GM19328 (cell line): ENCODE measurements at regions not wholly inside any gene's neighbourhood (a gene's known extent, or its start where the extent isn't known, plus 50 kb on each side); places are given as distances from the start of the nearest gene placed in this dataset.

Experiments
- ATAC-seq: cut with Tn5 transposase; IDR thresholded peaks from one replicate; pipeline ENCODE4 v1.9.1; 2021; ENCODE audit warnings: mild to moderate bottlenecking, moderate library complexity; ENCODE audit not compliant: unreplicated experiment

DNA sequence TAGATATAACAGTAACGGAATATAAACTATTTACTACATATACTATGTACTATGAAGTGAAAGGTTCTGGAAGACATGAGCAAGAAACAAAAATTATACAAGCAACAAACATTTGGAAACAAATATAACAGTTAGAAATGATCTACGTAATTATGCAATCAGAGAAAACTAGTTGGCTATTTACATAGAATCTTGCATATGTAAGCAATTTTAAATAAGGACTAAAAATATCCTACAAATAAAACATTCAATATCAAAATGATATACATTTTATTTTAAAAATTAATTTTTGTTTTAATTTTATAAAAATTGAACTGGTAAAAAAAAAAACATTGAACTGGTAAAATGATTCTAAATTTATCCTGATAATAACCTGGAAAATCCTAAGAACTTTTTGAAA is 642.5 kb upstream of the PCDH10 start:
- ATAC-seq: no peak

DNA sequence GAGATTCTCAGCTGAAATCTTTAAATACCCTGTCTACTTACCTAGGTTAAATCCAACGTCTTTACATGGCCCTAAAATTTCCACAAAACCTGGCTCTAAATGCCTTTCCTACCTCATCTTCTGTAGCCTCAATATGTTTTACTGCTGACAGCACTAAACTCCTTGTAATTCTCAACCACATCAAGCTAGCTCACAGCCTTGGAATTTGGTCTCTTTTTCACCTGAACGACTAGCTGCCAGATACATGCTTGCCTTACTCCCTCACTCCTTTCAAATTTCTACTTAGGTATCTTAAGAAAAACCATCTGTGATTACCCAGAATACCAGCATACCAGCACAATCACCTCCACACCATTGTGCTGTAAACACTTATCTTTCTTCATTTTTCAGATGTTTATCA is 635.6 kb upstream of the PCDH10 start:
- no peak for ATAC-seq

GRCh38 chr4:132526652-132527051 is 622.4 kb upstream of the PCDH10 start:
- ATAC-seq: no peak

DNA sequence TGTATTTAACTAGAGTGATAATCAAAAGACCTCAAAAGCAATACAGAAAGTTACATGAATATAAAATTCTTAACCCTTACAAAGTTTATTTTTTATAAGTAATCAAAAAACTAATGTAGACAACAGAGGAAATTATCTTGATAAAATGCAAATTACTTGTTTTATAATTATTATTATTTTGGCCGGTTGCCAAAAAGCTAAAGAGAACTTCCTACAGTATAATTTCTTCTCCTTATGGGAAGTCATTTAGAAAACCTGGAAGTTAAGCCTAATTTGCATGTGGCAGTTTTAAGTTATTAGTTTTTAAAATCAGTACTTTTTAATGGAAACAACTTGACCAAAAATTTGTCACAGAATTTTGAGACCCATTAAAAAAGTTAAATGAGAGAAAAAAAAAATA is 621.3 kb upstream of the PCDH10 start:
- ATAC-seq: no peak

GRCh38 chr4:132530861-132531260 is 618.2 kb upstream of the PCDH10 start:
- no peak for ATAC-seq

DNA sequence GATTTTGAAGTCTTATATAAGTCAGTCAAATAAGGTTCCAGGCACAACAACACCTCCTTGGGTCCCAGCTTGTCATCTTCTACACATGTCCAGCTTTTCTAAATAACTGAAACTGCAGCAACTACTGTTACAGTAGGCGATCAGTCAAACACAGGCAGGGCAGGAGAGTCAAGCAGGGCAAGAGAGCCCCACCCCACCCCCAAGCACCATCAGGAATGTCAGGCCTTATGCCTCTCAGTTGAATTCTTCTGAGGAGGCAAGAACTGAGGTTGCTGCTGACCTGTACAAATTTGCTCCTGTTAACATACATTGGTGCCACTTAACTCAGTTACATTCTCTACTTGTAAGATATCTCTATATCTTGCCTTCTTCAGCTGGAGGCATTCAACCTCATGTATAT is 608.8 kb upstream of the PCDH10 start:
- no peak for ATAC-seq

DNA sequence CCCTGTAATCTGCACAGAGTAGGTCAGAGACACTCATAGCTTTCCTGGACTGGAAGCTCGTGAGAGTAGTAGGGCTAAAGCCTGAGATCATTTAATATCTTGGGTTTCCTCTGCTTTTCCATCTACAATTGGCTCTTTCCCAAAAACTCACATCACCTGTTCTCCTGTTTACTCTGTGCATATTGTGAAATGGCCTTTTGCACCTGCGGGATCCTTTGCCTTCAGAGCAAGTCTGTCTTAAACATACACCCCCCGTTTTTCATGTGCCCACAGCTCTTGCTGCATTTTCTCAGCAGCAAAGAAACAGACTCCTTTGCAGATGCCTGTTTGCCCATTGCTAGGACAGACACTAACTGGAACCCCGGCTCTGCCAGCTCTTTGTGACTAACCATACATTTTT is 608.3 kb upstream of the PCDH10 start:
- ATAC-seq: no peak

DNA sequence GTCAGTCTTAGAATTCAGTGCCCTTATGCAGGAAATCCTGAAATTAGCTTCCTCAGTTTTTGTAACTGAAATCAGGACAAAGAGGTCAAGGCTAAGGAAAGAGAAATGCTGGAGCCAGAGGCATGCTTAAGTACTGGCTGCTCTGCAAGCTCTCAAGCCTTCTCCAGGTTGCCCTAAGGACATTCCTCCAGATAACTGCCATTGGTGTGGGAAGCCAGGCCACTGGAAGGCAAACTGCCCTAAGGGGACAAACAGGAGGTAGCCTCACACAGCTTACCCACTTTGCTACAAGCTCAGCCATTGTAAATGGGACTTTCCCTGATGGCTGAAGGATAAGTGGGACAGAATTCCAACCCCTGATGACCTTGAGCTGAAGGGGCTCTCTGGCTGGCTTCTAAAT is 606.9 kb upstream of the PCDH10 start:
- no peak for ATAC-seq

DNA sequence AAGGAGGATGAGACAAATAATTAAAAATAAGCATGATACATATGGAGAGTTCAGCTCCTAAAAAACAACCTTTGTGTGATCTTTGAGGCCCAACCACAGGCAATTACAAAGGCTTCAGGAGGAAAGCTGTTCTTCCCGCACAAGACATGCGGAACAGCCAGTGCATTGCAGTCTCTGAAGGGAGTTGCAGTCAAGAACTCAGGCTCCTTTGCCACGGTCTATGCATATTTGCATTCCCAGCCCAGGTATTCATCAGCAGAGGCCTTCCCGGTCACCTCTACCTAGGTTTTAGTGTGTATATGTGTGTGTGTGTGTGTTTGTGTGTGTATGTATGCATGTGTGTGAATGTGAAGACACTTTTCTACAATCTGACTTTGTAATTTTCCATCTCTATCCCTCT is 600.6 kb upstream of the PCDH10 start:
- ATAC-seq: no peak

- no peak for ATAC-seq
Observed at GRCh38 chr4:132556316-132556715, 592.8 kb upstream of the PCDH10 start.

- ATAC-seq: no peak
Observed at GRCh38 chr4:132557660-132558059, 591.4 kb upstream of the PCDH10 start.

- no peak for ATAC-seq
Observed at GRCh38 chr4:132564920-132565319, 584.2 kb upstream of the PCDH10 start.

DNA sequence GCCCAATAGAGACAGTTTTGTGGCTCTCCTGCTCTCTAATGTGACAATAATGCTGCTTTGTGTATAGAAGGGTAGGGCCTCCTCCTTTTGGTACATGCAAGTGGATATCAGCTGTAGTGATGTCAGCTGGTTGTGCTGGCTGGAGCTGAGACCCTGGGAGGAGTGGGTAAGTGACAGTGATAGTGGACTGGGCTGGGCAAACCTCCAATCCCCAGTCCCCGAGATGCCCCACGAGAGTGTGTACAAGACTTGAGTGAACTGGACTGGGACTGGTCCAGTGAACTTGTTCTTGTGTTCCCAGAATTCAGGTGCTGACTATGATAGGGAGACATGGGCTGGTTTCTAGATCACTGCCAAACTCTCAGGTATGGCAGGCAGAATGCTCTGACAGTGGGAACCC is 583.6 kb upstream of the PCDH10 start:
- ATAC-seq: no peak

DNA sequence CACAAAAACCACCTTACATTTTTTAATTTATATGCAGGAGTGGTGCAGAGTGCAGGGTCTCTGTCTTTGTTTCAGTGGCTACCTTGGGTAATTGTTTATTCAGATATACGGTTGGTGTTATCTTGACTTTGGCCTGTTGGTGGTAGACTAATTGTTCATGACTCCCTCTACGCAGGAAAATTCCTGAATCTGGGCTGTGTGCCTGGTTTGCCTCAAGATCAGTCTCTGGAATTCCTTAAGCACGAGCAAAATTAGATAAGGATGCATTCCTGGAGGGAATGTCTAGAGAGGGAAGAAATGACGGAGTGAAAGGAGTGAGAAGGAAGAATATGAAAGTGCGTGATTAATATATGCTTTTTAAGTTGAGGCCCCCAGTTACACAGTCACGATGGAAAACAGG is 576.9 kb upstream of the PCDH10 start:
- ATAC-seq: no peak

GRCh38 chr4:132587626-132588025 is 561.5 kb upstream of the PCDH10 start:
- no peak for ATAC-seq

DNA sequence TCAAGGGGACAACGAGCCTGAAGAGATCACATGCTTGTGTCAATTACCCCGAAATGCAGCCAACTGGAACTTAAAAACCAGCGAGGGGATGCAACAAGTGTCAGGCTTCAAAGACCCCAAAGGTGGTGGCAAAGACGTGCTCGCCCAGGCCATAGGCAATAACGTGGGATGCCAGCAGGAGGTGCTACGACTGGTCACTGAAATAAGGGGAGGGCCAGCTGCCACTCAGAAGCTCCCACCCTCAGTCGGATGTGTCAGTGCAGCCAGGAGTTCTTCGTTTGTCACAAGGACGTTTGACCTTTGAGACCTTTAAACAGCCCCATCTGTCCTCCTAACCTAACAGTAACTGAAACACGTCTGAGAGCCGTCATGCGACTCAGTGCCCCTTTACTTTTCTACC is 556.8 kb upstream of the PCDH10 start:
- no peak for ATAC-seq

DNA sequence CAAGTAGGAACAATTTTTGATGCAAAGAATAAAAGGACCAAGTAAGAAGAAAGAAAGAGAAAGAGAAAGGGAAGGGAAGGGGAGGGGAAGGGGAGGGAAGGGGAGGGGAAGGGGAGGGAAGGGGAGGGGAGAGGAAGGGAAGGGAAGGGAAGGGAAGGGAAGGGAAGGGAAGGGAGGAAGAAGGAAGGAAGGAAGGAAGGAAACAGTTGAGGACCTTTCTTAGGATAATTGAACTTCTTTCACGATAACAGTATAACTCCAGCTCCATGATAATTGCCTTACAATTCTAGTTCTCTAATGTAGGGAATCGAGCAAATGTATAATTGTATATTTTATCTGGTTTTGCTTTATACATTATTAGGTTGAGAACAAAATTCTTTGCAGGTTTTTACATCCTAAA is 556.2 kb upstream of the PCDH10 start:
- no peak for ATAC-seq

DNA sequence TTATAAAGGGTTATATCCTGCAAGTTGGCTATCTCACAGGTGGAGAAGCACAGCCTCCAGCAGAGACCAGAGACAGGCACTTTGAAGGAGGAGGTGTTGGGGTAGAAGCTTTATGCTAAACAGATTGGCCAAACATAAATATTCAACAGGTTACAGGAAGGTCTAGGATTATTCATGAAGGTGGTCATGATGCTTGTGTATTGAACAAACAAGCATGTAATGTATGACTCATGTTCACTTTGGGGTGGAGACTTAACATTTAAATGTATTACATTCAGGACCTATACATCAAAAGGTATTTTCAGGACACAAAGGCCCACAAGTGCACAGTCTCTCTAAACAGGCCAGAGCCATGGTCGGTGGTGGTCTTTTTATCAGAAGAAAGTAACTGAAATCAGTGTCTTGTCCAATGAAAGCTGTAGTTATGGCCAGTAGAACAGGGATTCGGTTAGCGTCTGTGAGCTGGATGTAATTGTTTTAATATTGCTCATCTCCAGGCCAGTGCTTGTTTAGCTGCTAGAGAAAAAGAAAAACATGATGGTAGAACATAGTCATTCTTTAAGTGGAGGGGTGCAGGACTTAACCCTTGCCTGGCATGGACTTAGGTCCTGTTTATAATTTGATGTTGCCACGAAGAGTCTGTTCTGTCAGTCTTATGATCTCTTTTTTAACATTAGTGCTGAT is 555.2 kb upstream of the PCDH10 start:
- ATAC-seq: no peak

- no peak for ATAC-seq
Observed at GRCh38 chr4:132596186-132596585, 552.9 kb upstream of the PCDH10 start.

DNA sequence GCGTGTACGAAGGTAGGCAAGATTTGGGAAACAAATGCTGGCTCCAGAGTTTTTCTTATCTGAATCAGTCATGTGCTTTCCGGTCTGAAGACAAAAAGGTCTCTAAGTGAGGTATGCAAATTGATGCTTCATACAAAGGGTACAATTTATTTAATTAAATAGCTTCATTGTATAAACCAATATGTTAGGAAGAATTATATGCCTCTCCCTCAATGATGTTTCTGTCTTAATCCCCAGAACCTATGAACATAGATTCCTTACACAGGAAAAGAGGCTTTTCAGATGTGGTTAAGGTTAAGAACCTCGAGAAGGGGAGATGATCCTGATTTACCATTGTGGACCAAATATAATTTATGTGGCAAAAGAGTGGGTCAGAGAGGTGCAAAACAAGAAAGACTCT is 543.5 kb upstream of the PCDH10 start:
- no peak for ATAC-seq

- no peak for ATAC-seq
Observed at GRCh38 chr4:132614682-132615081, 534.4 kb upstream of the PCDH10 start.

- no peak for ATAC-seq
Observed at GRCh38 chr4:132619968-132620367, 529.1 kb upstream of the PCDH10 start.

DNA sequence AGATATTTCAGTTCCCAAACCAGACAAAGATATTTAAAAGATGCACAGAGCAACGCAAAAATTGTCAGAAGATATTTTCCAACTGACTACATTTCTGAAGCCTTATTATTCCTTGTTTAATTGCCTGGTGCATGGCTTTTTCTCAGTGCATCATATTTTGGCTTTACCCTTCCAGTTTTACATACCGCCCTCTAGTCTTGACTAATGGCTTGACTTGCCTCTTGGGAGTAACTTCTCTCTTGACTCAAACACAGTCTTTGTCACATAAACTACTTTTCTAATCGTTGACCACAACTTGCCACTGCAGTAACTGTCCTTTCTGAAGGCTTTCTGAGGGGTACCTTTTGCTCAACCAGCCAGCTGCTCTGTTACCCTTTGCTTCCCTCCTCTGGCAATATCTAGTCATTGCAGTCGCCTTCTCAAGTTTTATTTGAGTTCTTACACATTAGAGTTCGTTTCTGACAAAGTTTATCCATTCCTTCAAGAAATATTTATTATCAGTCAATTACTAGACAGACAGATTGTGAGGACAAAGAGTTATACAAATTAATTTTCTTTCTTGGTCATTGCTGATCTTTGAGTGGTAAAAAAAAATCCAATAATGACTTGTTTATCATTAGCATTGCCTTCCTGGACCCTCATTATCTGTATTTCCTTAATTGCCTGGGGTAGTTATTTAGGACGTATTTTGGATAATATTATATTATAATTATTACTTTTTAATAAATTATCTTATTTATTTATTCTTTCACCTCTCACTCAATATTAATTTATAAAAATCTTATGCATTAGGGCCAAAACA is 506.9 kb upstream of the PCDH10 start:
- ATAC-seq: peak; percentile 56
